CD4-positive, alpha-beta T cell treated with Interferon alpha-2 for 1 hour (primary cell): ENCODE measurements at regions not wholly inside any gene's neighbourhood (a gene's known extent, or its start where the extent isn't known, plus 50 kb on each side); places are given as distances from the start of the nearest gene placed in this dataset.
"Not testable (repeated sequence)": the region's sequence is repeated elsewhere in the genome, so short reads cannot be mapped to it uniquely, and the experiment has no call there.

Experiments
- DNase-seq, 2 donors: peaks; one replicate each; pipeline ENCODE4 v3.0.0-alpha.2; 2020 to 2022

- DNase-seq: no peak
Observed at GRCh38 chr3:104347291-104347690, 1019.4 kb upstream of the ALCAM start.

DNA sequence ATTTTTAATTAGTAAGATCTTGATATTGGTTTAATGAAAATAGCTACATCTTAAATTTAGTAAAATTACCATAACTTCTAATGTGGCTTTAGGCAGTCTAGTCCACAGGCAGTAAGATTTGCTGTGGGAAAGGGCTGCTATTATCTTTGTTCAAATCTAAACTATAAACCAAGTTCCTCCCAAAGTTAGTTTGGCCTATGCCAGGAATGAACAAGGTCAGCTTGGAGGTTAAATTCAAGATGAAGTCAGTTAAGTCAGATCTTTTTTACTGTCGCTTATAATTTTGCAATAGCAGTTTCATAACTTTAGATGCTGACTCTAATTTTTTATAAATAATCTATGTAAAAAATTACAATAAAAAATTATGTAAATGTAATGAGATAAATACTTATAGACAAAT, 1016.9 kb upstream of the ALCAM start:
- DNase-seq: no peak

DNA sequence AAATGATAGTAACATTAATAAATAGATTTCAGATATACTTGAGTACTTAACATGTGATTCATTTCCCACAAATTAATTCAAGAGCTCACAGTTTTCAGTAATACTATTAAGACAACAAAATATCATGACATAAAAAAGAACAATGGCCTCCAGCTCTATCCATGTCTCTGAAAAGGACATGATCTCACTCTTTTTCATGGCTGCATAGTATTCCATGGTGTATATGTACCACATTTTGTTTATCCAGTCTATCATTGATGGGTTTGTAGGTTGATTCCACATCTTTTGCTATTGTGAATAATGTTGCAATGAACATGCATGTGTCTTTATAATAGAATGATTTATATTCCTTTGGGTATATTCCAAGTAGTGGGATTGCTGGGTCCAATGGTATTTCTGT, 1012.8 kb upstream of the ALCAM start:
- DNase-seq: no peak

DNA sequence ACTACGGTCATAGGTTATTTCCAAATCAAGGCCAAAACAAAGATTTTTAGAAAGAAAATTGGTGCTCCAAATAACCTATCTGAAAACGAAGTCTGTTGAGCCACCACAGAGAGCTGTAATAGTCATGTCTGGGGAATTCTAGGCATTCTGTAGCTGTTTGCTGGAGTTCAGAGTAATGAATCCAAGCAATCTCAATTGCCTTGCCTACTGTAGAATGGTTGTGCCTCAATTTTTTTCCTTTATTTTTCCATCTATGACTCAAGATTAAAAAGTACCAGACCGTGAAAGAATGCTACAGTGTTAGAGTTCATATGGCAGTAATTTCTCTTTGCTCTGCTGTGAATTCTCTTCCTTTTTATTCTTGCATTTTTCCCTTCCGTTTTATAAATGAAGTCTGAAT, 1007.2 kb upstream of the ALCAM start:
- DNase-seq: no peak

GRCh38 chr3:104360038-104360437, 1006.7 kb upstream of the ALCAM start:
- DNase-seq: no peak

DNA sequence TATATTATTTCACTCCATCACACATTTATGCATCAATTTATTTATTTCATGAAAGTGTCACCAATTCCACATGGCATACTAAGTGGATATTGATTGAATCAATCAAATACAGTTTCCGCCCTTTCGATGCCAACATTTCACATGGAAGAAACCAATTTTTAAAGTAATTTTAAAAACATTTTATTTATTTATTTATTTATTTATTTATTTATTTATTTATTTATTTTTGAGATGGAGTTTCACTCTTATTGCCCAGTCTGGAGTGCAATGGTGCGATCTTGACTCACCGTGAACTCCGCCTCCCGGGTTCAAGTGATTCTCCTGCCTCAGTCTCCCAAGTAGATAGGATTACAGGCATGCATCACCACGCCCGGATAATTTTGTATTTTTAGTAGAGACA, 1005.0 kb upstream of the ALCAM start:
- not testable (repeated sequence) for DNase-seq

DNA sequence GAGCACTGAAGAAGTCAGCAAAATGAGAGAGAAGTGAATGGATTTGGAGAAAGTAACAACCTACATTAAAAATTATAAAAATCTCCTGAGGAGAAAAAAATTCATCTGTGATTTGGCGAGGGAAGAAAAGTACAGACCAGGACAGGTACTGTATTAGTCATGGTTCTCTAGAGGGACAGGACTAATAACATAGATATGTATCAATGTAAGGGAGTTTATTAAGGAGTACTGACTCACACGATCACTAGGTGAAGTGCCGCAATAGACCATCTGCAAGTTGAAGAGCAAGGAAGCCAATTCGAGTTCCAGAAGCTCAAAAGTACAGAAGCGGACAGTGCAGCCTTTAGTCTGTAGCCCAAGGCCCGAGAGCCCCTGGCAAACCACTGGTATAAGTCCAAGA, 1004.4 kb upstream of the ALCAM start:
- DNase-seq: no peak

DNA sequence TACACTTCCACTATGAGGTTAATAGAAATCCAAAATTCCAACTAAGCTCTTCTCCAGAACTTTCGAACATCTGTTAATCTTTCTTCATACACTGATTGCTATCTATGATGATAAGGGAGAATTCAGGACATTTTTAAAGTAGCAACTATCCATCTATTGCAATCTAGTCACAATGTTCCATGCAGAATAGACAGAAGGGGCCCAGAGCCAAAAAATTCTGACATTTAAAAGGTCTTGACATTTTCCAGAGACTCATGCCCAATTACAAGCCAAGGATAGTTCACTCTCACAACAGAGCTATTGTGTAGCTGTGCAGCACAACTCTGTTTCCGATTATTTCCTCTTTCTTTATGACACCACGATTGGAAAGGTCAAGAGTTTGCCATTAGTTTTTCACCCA, 999.7 kb upstream of the ALCAM start:
- DNase-seq: no peak

- DNase-seq: no peak
Observed at GRCh38 chr3:104368760-104369159, 997.9 kb upstream of the ALCAM start.

DNA sequence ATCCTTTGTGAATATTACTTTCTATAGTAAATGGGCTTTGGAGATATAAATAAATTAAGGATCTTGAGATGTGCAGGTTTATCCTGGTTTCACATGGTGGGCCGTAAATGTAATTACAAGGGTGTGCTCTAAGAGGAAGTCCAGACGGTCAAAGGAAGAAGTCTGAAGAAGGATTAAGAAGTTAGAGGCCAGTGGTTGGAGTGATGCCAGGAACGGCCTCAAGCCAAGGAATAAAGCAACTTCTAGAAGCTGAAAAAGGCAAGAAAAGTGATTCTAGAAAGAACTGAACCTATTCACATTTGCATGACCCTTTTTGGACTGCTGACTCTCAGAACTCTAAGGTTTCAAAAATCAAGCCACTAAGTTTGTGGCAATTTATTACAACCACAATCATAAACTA, 981.3 kb upstream of the ALCAM start:
- DNase-seq: no peak

DNA sequence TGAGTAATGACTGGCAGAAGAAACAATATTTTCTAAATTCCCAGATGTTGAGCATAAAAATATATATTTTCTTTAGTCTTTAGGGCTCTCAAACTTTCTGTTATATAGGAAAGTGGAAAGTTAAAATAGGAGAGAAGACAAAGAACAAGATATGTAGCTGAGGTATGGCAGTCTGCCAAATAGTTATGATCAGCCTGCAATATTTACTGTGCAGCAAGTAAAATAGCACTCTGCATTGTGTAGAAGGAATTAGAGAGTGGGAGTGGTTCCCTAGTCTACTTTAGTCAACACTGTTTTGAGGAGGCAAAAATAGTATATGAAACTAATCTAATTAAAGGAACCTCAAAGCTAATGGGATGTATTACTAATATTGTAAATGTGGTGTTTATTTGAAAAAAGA, 978.1 kb upstream of the ALCAM start:
- DNase-seq: no peak

GRCh38 chr3:104392327-104392726, 974.4 kb upstream of the ALCAM start:
- DNase-seq: no peak

- no peak for DNase-seq
Observed at GRCh38 chr3:104396974-104397669, 969.6 kb upstream of the ALCAM start.

DNA sequence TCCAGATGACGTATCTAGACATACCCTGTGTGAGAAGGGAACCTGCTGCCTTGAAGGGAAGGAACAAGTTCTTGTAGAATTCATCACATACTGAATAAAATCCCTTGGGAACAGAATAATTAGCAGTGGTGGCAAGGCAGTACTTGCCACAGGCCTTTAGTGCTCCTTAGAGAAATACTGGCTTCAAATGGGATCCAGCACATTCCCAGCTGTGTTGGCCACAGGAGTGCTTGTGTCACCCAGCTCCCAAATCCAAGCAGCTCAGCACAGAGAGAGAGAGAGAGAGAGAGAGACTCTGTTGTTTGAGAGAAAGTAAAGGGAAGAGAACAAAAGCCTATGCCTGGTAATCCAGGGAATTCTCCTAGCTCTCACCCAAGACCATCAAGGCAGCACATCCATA, 969.0 kb upstream of the ALCAM start:
- DNase-seq: no peak

- no peak for DNase-seq
Observed at GRCh38 chr3:104402902-104403301, 963.8 kb upstream of the ALCAM start.

- DNase-seq: no peak
Observed at GRCh38 chr3:104411757-104412156, 955.0 kb upstream of the ALCAM start.

GRCh38 chr3:104412608-104413580, 953.8 kb upstream of the ALCAM start:
- no peak for DNase-seq

DNA sequence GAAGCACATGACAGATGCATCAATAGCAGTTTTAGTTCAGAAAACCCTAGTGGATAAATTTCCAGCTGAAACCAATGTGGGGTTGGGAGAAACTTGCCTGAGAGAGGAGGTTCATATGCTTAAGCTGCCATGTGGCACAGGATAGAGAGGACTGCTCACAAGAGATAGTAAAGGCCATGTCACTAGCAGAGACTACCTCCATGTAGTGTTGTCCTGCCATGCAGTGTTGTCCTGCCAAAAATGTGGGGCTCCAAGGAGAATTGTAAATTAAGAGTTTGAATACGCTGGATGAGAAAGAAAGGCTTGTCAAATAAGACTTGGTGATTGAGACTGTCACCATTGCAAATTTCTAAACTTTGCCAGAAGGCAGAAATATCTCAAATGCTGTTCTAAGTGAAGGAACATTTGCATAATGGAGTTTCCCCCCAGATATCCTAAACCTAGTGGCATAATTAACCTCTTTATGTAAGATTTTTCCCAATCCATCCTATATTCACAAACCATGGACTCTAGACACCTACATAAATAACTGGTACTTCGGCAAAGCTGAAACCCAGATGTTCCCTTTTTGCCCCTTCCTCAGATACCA, 938.3 kb upstream of the ALCAM start:
- DNase-seq: no peak

GRCh38 chr3:104429727-104430126, 937.0 kb upstream of the ALCAM start:
- DNase-seq: no peak

DNA sequence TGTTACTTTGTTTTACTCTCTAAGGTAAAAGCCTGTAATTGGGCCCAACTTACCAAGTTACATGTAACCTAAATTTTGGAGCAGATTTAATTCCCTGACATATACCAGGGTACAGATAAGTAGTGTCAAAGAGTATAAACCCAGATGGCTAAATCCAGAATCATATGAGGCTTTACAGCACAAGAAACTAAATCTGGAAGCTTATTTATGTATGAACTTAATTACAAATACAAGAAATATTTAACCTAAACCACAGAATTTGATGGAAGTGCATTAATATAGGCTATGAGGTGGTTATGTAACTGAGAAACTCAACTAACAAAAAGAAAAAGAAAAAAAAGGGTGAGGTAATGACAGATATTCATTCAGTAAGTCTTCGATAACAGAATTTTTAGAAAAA, 930.2 kb upstream of the ALCAM start:
- no peak for DNase-seq

DNA sequence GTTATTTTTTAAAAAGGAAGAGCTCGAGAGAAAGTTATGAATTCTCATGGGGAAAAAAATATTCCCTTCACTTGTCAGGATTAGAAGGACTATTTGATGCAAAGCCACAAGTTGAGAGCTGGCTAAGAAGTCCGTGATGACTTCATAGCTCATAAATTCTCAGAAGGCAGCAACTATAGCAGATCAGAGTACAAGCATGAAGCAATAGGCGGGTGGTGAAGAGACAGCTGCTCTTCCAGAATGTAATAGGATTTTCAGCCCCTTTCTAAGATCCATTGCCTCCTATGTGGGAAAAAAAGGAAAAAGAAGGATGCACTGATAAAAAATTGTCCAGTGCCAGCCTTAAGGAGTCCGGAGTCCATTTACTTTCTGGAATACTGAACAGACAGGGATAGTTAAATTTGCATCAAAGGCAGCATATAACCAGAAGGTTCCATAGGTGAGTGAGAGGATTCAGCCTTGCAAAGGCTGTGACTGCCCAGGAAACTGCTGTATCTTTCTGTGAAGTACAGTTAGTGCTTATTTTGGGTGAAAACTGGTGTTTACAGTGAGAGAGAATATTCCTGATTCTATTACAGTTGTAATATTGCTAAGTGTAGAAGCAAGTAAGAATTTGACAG, 929.5 kb upstream of the ALCAM start:
- no peak for DNase-seq

GRCh38 chr3:104437891-104438290, 928.8 kb upstream of the ALCAM start:
- no peak for DNase-seq

GRCh38 chr3:104438706-104439105, 928.0 kb upstream of the ALCAM start:
- no peak for DNase-seq
